SH-SY5Y (cell line): ENCODE measurements at regions not wholly inside any gene's neighbourhood (a gene's known extent, or its start where the extent isn't known, plus 50 kb on each side); places are given as distances from the start of the nearest gene placed in this dataset.

Experiments
- GATA2 ChIP-seq: IDR thresholded peaks from 2 replicates; pipeline ENCODE4 v1.6.1; 2011; ENCODE audit warnings: mild to moderate bottlenecking, low read depth, low read length
- GATA3 ChIP-seq: IDR thresholded peaks from 2 replicates; pipeline ENCODE4 v1.6.1; 2011; ENCODE audit warnings: low read depth, mild to moderate bottlenecking, low read length, moderate library complexity

DNA sequence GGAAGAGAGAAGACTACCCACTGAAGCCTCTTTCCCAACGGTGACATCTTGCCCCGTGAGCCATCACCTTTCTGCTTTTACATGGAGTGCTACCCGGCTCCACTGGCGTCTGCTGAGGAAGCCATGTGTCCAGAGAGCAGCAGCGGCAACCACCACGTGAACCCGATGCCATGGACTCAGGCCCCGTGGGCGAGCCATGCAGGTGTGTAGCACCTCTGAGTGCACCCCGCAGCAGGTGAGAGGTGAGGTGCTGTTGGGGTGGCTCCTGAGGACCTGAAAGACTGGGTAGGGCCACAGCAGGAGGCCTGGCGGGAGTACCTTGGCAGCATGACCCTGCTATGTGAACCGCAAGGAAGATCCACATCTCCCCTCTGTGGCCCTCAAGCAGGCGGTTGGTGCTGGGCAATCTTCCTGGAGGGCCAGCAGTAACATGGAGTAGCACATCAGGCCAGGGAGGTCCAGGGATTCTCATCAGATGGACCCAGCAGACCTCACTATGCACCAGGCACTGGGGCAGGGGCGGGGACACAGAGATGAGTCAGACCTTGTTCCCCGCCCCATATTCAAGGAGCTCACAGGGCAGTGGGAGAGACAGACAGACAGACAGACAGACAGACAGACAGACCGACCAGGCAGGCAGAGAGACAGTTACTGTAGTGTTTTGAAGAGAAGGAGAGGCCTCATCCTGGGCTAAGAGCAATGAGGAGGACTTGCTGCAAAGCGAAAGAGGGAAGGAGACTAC is 129.6 kb downstream of the PAPOLA start:
- TF ChIP-seq GATA2 (no peak), GATA3 (no peak)

DNA sequence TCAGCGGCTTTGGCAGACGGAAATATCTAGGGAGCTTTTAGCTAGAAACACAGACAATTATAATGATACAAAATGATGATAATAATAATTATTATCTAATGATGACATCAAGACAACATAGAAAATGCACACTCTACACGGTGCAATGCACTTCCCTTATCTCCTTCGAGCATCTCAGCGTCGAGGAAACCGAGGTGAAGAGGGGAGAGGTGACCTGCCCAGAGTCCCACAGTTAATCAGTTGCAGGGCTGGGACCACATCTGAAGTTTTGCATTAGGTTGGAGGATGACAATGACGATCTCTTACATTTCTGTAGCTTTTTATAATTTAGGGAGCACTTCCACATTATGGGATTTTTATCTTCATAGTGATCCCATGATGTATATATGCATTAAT is 130.2 kb downstream of the PAPOLA start:
- TF ChIP-seq GATA3 (no peak), GATA2 (peak; percentile 27; the same call in 1 of the 2 replicates)

DNA sequence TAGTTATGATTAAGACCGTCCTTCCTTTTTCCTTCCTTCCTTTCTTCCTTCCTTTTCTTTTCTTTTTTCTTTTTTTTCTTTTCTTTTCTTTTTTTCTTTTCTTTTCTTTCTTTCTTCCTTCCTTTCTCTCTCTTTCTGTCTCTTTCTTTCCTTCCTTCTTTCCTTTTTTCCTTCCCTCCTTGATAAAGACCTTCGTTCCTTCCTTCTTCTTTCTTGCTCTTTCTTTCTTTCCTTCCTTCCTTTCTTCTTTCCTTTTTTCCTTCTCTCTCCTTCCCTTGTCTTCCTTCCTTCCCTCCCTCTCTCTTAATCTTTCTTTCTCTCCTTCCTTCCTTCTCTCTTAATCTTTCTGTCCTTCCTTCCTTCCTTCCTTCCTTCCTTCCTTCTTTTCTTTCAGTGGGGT is 130.9 kb downstream of the PAPOLA start:
- no peak for TF ChIP-seq GATA2
- TF ChIP-seq GATA3 = no peak

DNA sequence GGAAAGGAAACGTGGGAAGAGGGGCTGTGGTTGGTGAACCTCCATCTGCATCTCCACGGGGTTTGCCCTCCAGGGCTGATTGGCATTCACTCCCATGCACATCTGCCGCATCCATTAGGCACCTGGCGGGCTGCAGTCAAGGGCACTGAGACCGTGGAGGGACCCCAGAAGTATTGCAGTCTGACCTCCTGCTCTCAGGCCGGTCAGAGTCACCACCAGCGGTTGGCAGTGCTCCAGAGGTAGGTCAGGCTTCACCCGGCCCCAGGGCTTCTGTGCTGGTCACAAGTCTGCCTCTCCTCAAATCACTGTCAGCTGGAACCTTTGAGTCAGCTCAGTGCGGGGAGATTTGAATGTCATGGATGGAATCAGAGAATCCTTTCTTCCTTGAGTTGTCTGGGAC is 132.3 kb downstream of the PAPOLA start:
- TF ChIP-seq GATA2 (no peak), GATA3 (no peak)

DNA sequence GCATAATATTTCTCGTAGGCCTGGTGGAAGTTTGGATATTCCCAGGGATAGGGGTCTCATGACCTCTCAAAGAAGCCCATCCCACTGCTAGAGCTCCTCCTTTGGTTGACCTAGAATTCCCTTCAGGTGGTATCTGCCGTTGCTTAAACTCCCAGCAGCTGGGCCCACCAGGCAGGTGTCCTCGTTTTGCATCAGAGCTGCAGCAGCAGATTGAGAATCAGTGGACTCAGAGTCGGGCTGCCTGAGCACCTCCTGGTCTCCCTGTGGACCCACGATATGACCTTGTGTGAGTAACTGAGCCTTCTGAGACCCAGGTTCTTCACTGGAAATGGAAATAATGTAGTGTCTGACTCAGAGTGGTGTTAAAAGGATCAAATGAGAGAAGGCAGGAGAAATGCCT is 132.7 kb downstream of the PAPOLA start:
- TF ChIP-seq GATA2 (no peak), GATA3 (no peak)

DNA sequence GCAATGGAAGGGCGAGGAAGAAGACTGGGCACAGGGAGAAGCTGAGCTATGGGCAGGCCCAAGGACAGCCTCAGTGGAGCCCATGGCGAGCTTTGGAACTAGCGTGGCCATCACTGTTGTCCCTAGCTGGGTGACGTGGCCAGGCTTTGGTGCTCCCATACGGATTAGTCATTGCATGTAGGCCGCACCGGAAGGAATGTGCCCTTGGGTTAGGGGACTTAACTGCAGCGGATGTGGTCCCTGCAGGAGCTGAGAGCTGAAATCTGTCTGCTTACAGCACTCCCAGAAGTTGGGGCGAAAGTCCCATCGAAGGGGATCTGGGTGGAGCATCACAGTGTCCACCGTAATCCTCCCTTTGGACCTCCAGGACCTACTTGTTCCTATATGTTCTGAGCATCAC is 133.7 kb downstream of the PAPOLA start:
- TF ChIP-seq GATA3 = no peak
- no peak for TF ChIP-seq GATA2

DNA sequence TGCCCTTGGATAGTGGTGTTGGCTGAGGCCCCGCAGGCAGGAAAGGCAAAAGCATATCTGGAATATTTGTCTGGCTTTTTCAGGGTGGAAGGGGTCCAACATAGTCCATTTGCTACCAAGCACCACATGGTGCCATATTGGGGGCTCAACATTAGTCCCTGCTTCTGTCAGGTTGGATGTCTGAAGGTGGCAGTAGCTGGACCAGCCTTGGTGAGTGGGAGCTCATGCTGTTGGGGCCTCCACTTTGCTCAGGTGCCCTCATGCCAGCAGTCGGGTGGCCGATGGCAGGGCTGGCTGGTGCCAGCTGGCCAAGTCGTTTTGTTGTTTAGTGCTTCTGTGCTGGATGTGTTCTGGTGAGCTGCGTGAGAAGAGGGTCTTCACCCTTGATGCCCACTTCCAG is 135.3 kb downstream of the PAPOLA start:
- TF ChIP-seq GATA2 (no peak), GATA3 (no peak)

DNA sequence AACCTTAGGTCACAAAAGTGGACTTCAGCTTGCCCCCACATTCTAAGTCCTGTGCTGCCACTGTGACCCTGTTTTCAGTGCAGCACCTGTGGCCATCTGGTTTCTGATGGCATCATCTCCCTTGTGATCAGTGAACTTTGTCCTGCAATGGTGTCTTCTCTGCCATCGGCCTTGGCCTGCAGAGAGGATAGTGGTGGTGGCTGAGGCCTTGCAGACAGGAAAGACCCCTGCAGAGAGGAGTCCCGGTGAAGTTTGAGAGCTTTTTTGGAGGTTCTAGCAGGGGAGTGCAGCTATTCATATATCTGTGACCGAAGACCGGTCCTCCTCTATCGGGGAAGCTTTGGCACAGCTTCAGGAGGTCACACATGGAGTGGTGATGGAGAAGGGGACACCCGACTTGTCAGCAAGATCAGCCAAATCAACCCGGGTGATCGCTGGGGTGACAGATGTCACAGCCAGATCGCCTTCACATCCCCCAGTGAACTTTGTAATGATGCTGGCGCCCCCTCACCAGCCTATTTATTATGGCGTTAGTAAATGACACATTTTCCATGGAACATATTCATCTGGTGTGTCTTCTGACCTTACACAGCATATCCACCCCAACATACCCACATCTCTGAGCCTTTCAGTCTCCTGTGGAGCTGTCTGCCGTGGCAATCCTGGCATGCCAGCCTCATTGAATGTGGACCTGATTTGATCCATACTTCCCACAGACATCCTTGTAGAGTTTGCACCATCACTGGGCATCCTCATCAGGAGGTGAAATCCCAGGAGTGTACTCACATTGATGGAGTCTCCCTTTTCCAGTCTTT is 136.1 kb downstream of the PAPOLA start:
- TF ChIP-seq GATA3 (no peak), GATA2 (no peak)

DNA sequence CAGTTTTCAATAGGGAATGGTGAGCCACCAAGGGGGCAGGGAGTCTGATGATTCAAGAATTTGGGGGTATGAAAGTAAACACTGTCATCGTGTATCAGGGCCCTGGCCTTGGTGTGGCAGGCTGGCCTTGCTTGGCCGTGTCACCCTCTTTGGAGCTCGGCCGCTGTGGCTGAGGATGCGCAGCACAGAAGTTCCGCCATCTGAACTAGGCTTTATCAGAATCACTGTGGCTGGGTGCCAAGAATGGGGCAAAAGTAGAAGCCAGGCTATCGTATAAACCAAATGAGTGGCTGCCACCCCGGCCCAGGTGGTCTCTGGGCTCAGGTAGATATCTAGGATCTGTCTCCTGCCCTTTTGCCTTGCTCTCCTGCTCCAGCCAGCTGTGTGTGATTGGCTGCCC is 137.4 kb downstream of the PAPOLA start:
- TF ChIP-seq GATA2 = no peak
- TF ChIP-seq GATA3 = no peak

DNA sequence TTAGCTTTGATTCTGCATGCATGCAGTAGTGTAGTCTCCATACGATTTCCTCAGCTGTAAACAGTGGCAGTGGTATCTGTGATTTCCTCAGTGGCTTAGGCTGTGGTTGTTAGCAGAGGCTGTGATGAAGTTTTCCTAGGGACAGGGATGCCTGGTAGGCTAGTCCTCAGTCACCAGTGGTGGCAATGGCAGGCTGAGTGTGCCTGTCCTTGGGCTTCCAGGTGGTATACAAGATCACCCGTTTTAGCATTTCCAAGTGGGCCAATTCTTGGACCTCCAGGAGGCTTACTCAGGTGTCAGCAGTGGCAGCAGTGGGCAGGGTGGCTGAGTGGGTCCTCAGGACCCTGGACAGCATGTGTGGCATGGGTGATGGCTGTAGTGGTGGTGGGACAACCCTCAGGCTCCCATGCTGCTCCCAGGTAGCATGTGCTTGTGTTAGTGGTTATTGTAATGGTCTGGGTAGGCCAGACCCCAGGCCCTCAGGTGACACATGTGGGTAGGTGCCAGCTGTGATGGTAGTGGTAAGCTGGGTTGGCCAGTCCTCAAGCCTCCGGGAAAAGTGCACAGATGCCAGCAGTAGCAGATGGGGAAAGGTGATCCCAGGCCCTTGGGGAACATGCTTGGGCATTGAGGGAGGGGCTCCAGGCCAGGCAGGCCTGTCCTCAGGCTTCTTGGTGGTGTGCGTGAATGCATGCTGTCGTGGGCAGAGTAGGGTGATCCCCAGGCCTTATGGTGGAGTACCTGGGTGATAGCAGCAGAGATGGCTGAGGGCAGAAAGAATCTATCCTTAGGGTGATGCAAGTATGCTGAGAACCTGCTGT is 146.5 kb downstream of the PAPOLA start:
- TF ChIP-seq GATA3 (no peak), GATA2 (no peak)

DNA sequence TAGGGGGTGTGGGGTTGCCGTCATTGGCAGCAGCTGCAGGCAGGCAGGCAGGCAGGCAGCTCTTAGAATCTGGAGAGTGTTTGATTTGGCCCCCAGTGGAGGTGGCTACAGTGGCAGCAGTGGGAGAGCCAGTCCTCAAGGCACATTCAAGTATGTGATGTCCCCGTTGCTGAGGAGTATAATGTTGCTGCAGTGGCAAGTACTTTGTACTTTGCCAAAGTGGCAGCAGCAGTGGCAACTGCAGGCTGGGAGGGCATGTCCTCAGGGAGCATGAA is 147.1 kb downstream of the PAPOLA start:
- TF ChIP-seq GATA2 = no peak
- no peak for TF ChIP-seq GATA3

DNA sequence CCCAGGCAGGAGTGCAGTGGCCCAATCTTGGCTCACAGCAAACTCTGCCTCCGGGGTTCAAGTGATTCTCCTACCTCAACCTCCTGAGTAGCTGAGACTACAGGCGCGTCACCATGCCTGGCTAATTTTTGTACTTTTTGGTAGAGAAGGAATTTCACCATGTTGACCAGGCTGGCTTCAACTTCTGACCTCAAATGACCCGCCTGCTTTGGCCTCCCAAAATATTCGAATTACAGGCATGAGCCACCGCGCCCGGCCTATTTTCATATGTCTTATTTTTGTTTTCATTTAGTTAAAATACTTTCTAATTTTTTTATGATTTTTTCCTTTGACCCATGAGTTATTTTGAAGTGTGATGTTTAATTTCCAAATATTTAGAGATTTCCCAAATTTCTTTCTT is 143.6 kb upstream of the VRK1 start:
- TF ChIP-seq GATA2 (no peak), GATA3 (no peak)

DNA sequence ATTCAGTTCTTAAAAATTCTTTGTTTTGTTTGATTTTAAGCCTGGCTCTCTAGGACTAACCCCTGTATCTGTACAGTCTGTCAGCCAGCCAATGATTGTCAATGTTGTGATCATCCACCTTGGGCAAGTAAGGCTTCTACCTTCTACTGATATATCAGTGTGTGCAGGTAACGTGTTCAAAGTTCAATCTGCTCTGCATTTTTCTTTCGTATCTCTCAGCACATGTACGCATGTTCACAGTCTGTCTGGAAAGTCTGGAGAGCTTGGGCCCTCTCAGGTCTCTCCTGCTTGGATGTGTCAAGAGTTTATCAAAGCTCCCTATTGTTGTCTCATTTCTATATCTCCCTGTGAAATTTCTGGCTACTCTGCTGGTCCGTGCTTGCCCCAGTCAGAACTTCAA is 138.6 kb upstream of the VRK1 start:
- no peak for TF ChIP-seq GATA3
- no peak for TF ChIP-seq GATA2

DNA sequence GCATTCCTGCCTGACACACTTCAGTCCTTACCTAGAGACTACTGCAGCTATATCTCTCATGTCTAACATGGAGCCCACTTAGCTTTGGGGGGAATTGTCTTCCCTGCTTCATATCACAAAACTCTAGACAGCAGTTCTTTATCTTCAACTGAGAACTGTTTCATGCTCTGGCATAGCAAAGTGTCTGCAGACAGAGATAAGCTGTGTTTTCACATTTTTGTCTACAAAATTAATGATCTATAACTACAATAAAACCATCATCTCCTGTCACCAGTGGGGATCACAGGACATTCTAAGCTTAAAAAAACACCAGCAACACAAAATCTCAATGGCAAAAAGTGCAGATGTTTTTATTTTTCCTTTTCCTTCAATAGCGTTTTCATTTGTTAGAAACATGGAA is 137.1 kb upstream of the VRK1 start:
- TF ChIP-seq GATA2 (no peak), GATA3 (no peak)
